ENCODE measurements at regions not wholly inside any gene's neighbourhood (a gene's known extent, or its start where the extent isn't known, plus 50 kb on each side); places are given as distances from the start of the nearest gene placed in this dataset.

DNA sequence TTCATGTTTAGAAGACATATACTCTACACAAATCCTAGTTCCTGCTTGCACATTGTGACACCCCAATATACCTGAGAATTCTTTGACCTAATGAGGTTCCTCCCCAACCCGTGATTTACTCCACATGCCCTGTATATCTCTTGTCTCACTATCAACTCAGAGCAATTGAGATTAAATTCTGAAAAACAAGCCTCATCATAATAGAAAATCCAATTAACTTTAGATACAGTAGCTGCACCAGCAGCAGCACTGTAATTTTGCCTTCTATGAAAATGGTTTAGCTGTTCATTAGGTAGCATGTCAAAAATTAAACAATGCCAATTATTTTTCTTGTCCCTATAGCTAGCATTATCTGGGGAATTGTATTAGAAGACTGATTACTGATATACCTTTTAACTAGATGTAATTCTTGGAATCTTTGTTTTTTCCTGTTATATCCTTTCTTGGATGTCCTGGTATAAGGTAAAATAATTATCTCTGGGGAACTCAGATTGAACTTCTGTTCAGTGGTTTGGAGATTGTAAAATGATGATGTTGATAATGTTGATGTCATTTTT is 218.9 kb upstream of the TANK start:
- no peak overlapping the region for H3K4me3 ChIP-seq (ENCODE audit: low read depth, low read length)
- no peaks in the 10 kb centered on the region for H3K27me3 ChIP-seq (replicated peaks)
- TF ChIP-seq, protein P1, sequence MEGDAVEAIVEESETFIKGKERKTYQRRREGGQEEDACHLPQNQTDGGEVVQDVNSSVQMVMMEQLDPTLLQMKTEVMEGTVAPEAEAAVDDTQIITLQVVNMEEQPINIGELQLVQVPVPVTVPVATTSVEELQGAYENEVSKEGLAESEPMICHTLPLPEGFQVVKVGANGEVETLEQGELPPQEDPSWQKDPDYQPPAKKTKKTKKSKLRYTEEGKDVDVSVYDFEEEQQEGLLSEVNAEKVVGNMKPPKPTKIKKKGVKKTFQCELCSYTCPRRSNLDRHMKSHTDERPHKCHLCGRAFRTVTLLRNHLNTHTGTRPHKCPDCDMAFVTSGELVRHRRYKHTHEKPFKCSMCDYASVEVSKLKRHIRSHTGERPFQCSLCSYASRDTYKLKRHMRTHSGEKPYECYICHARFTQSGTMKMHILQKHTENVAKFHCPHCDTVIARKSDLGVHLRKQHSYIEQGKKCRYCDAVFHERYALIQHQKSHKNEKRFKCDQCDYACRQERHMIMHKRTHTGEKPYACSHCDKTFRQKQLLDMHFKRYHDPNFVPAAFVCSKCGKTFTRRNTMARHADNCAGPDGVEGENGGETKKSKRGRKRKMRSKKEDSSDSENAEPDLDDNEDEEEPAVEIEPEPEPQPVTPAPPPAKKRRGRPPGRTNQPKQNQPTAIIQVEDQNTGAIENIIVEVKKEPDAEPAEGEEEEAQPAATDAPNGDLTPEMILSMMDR (IDR thresholded peaks at IDR 0.05; ENCODE audit: low read depth, low read length, missing control alignments): no peak
- in situ Hi-C loops (cut with HindIII; ENCODE audit: low pct_ligation_motif_present, low sequenced_read_pairs): no loop called here
- no peak overlapping the region for H3K27ac ChIP-seq
- no peak for DNase-seq
- H3K36me3 ChIP-seq (replicated peaks): no peaks in the 10 kb centered on the region

DNA sequence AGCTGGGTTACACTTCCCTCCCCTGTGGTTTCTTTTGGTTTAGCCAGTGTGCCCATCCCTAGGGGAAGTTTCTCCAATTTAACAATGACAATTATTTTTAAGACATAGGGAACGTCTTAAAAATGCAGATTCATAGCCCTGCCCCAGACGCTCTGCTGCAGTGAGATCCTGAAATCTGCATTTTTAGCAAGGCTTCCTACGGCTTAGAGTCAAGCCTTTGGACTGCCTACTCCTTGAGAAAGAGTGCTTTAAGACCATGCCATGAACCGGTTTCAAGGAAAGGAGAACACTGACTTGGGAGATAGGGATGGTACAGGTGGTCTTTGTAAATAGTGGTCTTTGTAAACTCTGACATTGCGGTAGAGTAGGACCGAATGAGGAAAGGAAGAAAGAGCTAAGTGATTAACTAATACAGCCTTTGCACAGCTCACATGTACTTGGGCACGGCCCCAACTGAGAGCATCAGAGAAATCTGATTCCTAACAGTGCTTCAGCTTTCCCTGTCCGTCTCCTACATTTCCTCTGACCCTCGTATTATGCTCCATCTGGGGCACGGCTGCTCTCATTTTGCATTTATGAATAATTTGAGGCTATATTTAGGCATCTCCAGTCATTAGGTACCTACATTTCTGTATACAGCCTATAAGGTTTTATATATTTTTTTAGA is 217.6 kb upstream of the TANK start:
- H3K4me3 ChIP-seq (ENCODE audit: low read depth, low read length): no peak overlapping the region
- DNase-seq: no peak
- H3K27me3 ChIP-seq (replicated peaks): no peaks in the 10 kb centered on the region
- H3K27ac ChIP-seq: no peak overlapping the region
- in situ Hi-C loops (cut with HindIII; ENCODE audit: low pct_ligation_motif_present, low sequenced_read_pairs): no loop called here
- TF ChIP-seq, protein P1 (IDR thresholded peaks at IDR 0.05; ENCODE audit: low read depth, low read length, missing control alignments): no peak
- no peaks in the 10 kb centered on the region for H3K36me3 ChIP-seq (replicated peaks)

DNA sequence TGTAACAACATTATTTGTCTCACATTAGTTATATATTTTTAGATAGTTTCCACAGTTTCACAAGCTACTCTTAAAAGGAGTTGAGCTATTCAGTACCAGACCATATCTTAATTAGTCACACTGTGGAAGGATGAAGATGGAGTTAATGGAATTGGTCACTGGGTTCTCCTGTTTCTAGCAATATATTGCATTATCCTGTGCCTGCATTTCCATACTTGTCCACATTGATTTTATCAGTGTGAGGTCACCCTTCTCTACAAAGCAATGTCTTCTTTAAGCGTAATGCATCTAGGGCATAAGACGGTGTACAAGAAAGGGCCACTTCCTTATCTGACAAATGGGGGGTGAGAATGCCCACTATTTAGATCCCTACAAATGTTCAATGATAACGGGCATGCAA is 216.8 kb upstream of the TANK start:
- in situ Hi-C loops (cut with HindIII; ENCODE audit: low pct_ligation_motif_present, low sequenced_read_pairs): no loop called here
- no peak for DNase-seq
- no peak overlapping the region for H3K27ac ChIP-seq
- H3K4me3 ChIP-seq (ENCODE audit: low read depth, low read length): no peak overlapping the region
- TF ChIP-seq, protein P1 (IDR thresholded peaks at IDR 0.05; ENCODE audit: low read depth, low read length, missing control alignments): no peak
- H3K27me3 ChIP-seq (replicated peaks): no peaks in the 10 kb centered on the region
- H3K36me3 ChIP-seq (replicated peaks): no peaks in the 10 kb centered on the region

DNA sequence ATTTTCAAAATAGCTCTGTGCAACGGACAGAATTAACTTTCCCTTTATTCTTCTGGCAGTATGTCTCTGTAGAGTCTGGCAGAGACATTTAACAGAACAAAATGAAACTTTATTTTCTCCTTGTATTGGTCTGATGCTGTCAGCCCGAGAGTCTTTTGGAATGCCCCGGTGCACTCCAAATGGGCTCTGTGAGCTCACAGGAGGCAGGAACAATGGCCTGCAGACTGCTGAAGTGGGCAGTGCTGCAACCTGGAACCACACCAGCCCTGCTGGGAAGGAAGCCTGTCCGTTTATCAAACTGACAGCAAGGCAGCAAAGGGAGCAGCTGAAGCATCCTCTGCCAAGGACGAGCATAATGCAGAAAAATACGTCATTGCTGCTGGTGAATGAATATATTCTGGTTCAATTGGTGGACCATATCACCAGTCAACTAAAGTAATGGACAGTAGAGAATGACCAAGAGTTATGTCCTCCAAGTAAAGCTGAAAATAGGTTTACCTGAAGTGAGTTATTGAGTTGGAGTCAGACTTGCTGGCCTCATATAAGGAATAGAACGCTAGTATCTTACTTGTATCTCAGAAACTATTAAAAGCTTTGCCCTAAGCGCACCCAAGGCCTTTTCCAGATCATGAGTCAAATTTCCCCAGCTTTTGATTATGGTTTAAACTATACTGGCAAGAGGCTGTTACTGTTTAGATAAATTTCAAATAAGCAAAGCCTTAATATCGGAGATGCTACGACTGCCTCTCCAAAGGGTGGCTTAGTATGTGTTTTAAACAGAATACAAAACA is 207.6 kb upstream of the TANK start:
- TF ChIP-seq, protein P1 (IDR thresholded peaks at IDR 0.05; ENCODE audit: low read depth, low read length, missing control alignments): no peak
- in situ Hi-C loops (cut with HindIII; ENCODE audit: low pct_ligation_motif_present, low sequenced_read_pairs): no loop called here
- no peaks in the 10 kb centered on the region for H3K36me3 ChIP-seq (replicated peaks)
- no peak for DNase-seq
- no peaks in the 10 kb centered on the region for H3K27me3 ChIP-seq (replicated peaks)
- H3K27ac ChIP-seq: no peak overlapping the region
- no peak overlapping the region for H3K4me3 ChIP-seq (ENCODE audit: low read depth, low read length)

DNA sequence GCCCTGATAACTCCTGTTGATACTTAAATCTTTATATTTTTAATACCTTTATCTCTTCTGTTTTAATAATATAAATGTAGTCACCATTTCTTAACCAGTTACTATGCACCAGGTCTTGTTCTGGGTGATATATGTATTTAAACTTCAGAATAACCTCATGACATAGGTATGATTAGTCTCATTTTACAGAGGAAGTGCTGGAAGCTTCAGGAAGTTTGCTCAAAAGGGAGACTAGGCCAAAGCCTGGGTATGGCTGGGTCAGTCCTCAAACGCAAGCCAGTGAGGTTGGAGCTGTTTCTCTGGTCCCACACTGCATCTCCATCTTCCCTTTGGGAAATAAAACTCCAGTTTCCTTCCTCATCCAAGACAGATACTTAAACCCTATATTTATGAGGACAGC is 204.7 kb upstream of the TANK start:
- Histone ChIP-seq H3K27ac (no peak overlapping the region), H3K27me3 (replicated peaks) (no peaks in the 10 kb centered on the region), H3K36me3 (replicated peaks) (no peaks in the 10 kb centered on the region), H3K4me3 (ENCODE audit: low read depth, low read length) (no peak overlapping the region)
- DNase-seq: no peak
- in situ Hi-C loops (cut with HindIII; ENCODE audit: low pct_ligation_motif_present, low sequenced_read_pairs): no loop called here
- TF ChIP-seq, protein P1 (IDR thresholded peaks at IDR 0.05; ENCODE audit: low read depth, low read length, missing control alignments): no peak
